ENCODE measurements at regions not wholly inside any gene's neighbourhood (a gene's known extent, or its start where the extent isn't known, plus 50 kb on each side); places are given as distances from the start of the nearest gene placed in this dataset.

DNA sequence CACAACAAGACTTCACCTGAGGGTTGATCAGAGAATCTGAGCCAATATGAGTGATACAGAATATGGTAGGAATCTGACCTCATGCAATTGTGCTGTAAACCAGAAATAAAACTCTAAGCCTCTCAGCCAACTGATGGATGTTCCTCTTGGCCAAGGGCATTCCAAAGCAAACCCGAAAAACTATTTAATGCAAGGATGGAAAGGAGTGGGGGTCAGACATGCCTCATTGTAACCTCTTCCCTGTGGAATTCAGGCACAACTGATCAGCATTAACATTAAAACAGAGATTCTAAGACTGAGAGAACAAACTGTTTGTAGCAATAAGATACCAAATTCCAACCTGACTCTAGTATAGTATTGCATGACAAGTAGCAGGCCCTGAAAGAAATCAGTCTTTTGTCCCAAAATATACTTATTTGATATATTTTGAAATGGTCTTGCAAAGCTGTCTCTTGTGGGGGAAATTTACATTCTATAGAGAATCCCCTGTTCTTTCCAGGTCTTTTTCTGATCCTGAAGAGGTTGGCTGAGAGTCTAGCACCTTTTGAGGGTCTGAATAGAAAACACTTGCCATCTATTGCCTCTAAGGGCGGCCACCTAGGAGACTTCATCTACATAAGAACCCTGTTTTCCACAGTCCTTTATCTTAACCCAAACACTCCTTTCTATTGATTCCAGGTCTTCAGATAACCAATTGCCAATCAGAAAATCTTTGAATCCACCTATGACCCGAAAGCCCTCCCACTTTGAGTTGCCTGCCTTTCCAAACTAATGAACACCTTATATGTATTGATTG is 50.4 kb upstream of the WDR11 start:
- no peaks in the 10 kb centered on the region for H3K36me3 ChIP-seq (ENCODE audit: control insufficient read depth, insufficient read depth, low read length)
- H3K4me3 ChIP-seq (ENCODE audit: low read depth, low read length) = no peak overlapping the region
- TF ChIP-seq, protein P1, sequence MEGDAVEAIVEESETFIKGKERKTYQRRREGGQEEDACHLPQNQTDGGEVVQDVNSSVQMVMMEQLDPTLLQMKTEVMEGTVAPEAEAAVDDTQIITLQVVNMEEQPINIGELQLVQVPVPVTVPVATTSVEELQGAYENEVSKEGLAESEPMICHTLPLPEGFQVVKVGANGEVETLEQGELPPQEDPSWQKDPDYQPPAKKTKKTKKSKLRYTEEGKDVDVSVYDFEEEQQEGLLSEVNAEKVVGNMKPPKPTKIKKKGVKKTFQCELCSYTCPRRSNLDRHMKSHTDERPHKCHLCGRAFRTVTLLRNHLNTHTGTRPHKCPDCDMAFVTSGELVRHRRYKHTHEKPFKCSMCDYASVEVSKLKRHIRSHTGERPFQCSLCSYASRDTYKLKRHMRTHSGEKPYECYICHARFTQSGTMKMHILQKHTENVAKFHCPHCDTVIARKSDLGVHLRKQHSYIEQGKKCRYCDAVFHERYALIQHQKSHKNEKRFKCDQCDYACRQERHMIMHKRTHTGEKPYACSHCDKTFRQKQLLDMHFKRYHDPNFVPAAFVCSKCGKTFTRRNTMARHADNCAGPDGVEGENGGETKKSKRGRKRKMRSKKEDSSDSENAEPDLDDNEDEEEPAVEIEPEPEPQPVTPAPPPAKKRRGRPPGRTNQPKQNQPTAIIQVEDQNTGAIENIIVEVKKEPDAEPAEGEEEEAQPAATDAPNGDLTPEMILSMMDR (IDR thresholded peaks at IDR 0.05; ENCODE audit: insufficient read depth, low read length, poor library complexity, severe bottlenecking) = no peak
- H3K27me3 ChIP-seq (ENCODE audit: control insufficient read depth, insufficient read depth, low read length) = no peaks in the 10 kb centered on the region
- DNase-seq (ENCODE audit: low read depth) = no peak
